Activated gamma-delta T cell treated with anti-CD3 and anti-CD28 coated beads, Interleukin-2, amount 50 U/mL, for 16 hours (primary cell): ENCODE measurements at regions not wholly inside any gene's neighbourhood (a gene's known extent, or its start where the extent isn't known, plus 50 kb on each side); places are given as distances from the start of the nearest gene placed in this dataset.
"Not testable (repeated sequence)": the region's sequence is repeated elsewhere in the genome, so short reads cannot be mapped to it uniquely, and the experiment has no call there.

Experiments
- DNase-seq: peaks from one replicate; pipeline ENCODE4 v3.0.0-alpha.2; 2020; ENCODE audit warnings: low read depth

DNA sequence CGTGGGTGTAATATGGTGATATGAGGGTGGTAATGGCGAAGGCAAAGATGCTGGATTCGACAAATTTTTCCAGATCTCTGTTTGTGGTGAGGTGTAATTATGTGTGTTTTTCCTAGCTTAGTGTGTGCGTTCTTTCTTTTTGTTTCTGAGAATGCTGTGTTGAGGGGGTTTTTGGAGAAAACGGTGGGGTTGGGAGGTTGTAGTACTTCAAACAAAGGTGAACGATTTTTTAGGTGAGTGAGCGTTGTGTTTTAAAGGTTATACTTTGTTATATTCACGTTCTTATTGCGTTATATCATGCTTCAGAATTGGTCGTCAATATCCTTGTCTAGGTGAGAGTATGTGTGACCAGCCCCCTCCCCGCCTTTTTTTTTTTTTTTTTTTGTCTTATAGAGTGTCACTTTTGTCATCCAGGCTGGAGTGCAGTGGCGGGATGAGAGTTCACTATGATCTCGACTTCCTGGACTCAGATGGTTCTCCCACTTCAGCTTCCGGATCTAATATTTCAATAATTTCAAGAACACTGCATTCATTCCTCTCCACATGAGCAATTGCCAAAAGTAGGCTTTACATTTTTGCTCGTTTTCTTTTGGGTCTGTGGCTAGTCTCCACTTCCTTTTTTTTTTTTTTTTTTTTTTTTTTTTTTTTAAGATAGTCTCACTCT lies 82.2 kb upstream of the RNU2-1 start:
- no peak for DNase-seq

DNA sequence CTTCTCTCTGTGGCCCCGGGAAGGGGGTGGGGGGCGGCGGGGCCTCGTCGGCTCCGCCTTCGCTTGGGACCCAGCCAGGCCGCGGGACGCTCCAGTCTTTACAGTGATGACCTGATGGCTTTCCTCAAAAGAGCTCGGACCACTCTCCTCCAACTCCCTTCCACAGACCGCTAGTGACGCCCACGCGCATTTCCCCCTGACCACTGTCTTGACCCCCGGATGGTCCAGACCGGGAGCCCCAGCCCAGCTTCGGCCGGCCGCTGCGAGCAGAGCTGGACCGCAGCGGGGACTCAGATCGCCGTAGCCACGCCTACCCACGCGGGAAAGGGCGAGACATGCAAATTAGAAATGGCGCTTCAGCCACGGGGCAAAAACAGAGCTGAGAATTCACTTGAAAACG lies 81.6 kb upstream of the RNU2-1 start:
- no peak for DNase-seq

DNA sequence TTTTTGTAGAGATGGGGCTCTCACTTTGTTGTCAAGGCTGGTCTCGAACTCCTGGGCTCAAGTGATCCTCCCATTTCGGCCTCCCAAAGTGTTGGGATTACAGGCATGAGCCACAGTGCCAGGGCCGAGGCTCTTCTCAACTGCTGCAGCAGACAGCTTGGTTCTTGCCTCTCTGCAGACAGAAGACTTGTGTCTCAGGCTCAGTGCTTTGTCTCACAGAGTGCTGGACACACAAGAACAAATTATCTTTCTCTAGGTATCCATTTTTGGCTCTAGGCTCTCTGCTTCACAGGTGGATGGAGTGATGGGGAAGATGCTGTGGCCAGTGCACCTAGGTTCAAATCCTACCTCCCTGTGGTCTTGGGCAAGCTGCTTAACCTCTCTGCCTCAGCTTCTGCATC lies 80.8 kb upstream of the RNU2-1 start:
- DNase-seq, result no peak

DNA sequence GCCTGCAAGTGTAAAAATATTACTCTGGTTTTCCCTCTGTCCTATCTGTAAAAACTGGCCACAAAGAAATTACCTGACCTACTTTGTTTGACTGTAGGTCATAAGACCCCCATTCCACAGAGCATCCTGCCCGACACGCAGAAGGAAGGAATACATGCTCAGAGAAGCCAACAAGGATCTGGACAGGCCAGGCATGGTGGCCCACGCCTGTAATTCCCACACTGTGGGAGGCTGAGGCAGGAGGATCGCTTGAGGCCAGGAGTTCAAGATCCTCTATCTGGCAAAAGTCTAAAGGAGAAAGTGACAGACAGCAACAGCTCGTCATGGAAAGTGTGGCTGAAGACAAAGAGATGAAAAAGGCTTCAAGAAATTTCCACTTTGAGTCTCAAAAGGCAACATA lies 78.2 kb upstream of the RNU2-1 start:
- no peak for DNase-seq

DNA sequence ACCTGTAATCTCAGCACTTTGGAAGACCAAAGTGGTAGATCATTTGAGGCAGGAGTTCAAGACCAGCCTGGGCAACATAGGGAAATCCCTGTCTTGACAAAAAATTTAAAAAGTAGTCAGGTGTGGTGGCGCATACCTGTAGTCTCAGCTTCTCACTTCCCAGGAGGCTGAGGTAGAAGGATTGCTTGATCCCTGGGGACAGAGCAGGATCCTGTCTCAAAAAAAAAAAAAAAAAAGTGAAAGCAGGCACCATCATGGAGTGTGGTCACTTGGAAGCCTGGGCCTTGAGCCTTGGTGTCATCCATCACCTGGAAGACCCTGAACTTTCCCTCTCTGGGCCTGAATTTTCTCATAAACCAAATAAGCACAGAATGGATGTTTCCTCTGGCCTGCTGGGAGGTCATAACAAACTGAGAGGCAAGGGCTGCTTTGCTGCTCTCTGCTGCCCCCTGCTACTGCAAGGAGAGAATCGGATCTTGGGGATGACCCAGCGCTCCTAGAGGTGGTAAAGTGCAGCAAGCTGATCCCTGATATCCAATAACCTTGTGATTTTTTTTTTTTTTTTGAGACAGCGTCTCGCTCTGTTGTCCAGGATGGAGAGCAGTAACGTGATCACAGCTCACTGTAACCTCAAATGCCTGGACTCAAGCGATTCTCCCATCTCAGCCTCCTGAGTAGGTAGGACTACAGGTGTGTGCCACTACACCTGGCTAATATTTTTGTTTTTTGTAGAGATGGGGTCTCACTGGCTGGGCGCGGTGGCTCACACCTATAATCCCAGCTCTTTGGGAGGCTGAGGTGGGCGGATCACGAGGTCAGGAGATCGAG lies 75.9 kb upstream of the RNU2-1 start:
- no peak for DNase-seq

DNA sequence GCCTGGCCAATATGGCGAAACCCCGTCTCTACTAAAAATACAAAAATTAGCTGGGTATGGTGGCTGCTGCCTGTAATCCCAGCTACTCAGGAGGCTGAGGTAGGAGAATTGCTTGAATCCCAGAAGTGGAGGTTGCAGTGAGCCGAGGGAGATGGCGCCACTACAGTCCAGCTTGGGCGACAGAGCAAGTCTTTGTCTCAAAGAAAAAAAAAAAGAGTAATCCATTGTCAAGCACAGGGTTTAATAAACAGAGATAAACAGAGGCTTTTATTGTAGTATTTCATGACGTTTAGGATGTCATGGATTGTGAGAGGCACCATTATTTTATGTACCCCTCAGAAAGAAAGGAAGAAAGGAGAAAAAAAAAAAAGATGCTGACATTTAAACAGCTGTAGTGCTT lies 75.2 kb upstream of the RNU2-1 start:
- DNase-seq, result no peak

DNA sequence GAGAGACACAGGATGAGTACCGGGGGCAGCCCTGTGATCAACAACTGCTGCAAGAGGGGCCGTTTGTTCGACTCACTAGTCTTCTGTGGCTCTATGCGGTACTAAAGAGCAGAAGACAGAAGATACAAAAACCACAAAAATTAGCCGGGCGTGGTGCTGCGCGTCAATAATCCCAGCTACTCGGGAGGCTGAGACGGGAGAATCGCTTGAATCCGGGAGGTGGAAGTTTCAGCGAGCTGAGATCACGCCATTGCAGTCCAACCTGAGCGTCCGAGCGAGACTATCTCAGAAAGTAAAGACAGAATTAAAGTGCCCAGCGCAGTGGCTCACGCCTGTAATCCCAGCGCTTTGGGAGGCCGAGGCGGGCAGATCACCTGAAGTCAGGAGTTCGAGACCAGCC lies 71.0 kb upstream of the RNU2-1 start:
- not testable (repeated sequence) for DNase-seq

DNA sequence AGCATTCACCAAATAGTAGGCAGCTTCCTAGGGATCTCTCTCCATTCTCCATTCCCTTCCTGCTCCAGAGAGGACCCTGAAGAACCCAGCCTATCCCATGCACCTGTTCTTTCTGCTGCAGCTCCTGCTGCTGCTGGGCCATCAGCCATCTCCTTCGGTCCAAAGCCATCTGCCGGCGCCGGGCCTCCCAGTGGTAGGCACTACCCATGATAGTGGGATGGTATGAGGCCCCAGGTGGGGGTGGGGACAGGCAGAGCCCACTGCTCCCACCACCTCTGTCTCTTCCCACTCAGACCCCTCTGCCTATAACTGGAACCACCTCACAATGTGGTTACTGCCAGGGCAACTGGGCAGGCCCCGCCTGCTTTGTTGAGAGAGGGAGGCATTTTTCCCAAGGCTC lies 69.3 kb upstream of the RNU2-1 start:
- not testable (repeated sequence) for DNase-seq

DNA sequence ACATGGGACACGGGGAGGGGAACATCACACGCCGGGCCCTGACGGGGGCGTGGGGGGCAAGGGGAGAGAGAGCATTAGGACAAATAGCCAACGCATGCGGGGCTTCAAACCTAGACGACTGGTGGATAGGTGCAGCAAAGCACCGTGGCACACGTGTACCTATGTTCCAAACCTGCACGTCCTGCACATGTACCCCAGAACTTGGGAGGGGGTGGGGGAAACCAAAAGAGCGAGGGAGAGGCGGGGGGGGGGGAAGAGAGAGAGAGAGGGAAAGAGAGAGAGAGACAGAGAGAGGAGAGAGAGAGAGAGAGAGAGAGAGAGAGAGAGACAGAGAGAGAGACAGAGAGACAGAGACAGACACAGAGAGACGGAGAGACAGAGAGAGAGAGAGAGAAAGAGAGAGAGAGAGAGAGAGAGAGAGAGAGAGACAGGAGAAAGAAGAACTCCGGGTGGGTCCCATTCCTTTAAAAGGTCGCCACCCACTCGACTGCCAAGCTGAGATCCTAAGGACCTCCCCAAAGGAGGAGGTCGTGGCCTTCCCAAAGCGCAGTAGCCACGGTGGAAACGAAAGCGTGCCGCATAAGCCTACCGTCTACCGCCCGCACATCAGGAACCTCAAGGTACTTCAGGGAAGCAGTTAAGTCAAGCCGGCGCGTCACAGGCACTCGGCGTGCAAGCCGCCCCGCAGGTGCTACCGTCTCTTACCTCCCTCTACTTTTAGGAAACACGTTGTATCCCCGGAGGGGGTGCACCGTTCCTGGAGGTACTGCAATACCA lies 65.7 kb upstream of the RNU2-1 start:
- not testable (repeated sequence) for DNase-seq

DNA sequence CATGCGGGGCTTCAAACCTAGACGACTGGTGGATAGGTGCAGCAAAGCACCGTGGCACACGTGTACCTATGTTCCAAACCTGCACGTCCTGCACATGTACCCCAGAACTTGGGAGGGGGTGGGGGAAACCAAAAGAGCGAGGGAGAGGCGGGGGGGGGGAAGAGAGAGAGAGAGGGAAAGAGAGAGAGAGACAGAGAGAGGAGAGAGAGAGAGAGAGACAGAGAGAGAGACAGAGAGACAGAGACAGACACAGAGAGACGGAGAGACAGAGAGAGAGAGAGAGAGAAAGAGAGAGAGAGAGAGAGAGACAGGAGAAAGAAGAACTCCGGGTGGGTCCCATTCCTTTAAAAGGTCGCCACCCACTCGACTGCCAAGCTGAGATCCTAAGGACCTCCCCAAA lies 55.9 kb upstream of the RNU2-1 start:
- not testable (repeated sequence) for DNase-seq

DNA sequence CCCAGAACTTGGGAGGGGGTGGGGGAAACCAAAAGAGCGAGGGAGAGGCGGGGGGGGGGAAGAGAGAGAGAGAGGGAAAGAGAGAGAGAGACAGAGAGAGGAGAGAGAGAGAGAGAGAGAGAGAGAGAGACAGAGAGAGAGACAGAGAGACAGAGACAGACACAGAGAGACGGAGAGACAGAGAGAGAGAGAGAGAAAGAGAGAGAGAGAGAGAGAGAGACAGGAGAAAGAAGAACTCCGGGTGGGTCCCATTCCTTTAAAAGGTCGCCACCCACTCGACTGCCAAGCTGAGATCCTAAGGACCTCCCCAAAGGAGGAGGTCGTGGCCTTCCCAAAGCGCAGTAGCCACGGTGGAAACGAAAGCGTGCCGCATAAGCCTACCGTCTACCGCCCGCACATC lies 49.8 kb upstream of the RNU2-1 start:
- DNase-seq, result not testable (repeated sequence)
